Testis (tissue), 2 donors: ENCODE measurements at regions not wholly inside any gene's neighbourhood (a gene's known extent, or its start where the extent isn't known, plus 50 kb on each side); places are given as distances from the start of the nearest gene placed in this dataset.
"Not testable (repeated sequence)": the region's sequence is repeated elsewhere in the genome, so short reads cannot be mapped to it uniquely, and the experiment has no call there.

Experiments
- DNase-seq: peaks from one replicate; pipeline ENCODE4 v3.0.0-alpha.2; 2019
- H3K27ac ChIP-seq, 2 donors: fragments of 200-600 bp; sonication (generic); one replicate each; pipeline ENCODE4 v1.5.1; 2019
- H3K27me3 ChIP-seq: fragments of 200-600 bp; sonication (generic); one replicate; pipeline ENCODE4 v1.5.1; 2019
- H3K36me3 ChIP-seq: fragments of 200-600 bp; sonication (generic); one replicate; pipeline ENCODE4 v1.5.1; 2017; ENCODE audit warnings: low read depth; ENCODE audit errors: missing control alignments
- H3K4me1 ChIP-seq: fragments of 200-600 bp; sonication (generic); one replicate; pipeline ENCODE4 v1.5.1; 2019
- H3K4me3 ChIP-seq, 2 donors: fragments of 200-600 bp; sonication (generic); one replicate each; pipeline ENCODE4 v1.5.1; 2017 to 2019
- H3K9me3 ChIP-seq: fragments of 200-600 bp; sonication (generic); one replicate; pipeline ENCODE4 v1.5.1; 2017
- POLR2A ChIP-seq: fragments of 450-650 bp; IDR thresholded peaks from one replicate; pipeline ENCODE4 v1.6.1; 2017; ENCODE audit warnings: antibody characterized with exemption, mild to moderate bottlenecking, moderate library complexity
- WGBS, 2 donors: methylation state at CpG; one replicate each; pipeline ENCODE4 v1.1.5; 2018; 5-methylcytosine and 5-hydroxymethylcytosine counted together
- intact Hi-C: fragments of 100-400 bp; cut with DNase I; formaldehyde crosslinking; loops from one replicate; pipeline ENCODE4 v1.15.1; 2023; ENCODE audit warnings: low total_unique reads
- TF ChIP-seq, protein P1 (sequence below), 3 experiments: fragments of 450-650 bp in 2 of 3; fragments of 200-600 bp in 1 of 3; sonication (generic) in 1 of 3; IDR thresholded peaks; one replicate each; pipeline ENCODE4 v1.5.1; 2016 to 2019; ENCODE audit warnings: antibody characterized with exemption in 3 of 3, mild to moderate bottlenecking in 2 of 3, moderate library complexity in 1 of 3

DNA sequence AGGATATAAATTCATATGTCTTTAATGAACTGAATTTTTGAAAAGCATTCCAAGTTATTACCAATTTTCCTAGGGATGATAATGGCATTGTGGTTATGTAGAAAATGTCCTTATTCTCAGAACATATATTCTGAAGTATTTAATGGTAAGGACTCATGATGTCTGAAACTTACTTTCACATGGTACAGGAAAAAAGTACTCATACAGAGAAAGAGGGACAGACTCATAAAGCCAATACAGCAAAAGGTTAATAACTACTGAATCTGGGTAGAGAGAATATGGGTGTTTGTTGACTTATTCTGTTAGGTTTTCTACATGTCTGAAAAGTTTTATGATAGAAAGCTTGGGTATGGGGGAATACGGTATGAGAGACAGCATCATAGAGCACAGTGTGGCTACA, 84.3 kb upstream of the SERTAD2 start:
- Histone ChIP-seq H3K9me3 (no peaks in the 10 kb centered on the region), H3K4me1 (no peaks in the 10 kb centered on the region), H3K27me3 (no peaks in the 10 kb centered on the region), H3K27ac (no peak overlapping the region), H3K36me3 (no peaks in the 10 kb centered on the region), H3K4me3 (no peak overlapping the region)
- 93 to 95% methylated on average over 1 of the region's 1 CpG for WGBS, 2 donors
- TF ChIP-seq, protein P1, sequence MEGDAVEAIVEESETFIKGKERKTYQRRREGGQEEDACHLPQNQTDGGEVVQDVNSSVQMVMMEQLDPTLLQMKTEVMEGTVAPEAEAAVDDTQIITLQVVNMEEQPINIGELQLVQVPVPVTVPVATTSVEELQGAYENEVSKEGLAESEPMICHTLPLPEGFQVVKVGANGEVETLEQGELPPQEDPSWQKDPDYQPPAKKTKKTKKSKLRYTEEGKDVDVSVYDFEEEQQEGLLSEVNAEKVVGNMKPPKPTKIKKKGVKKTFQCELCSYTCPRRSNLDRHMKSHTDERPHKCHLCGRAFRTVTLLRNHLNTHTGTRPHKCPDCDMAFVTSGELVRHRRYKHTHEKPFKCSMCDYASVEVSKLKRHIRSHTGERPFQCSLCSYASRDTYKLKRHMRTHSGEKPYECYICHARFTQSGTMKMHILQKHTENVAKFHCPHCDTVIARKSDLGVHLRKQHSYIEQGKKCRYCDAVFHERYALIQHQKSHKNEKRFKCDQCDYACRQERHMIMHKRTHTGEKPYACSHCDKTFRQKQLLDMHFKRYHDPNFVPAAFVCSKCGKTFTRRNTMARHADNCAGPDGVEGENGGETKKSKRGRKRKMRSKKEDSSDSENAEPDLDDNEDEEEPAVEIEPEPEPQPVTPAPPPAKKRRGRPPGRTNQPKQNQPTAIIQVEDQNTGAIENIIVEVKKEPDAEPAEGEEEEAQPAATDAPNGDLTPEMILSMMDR (IDR thresholded peaks at IDR 0.05): no peak
- no peak for TF ChIP-seq POLR2A
- DNase-seq: no peak
- intact Hi-C loops: no loop called here

GRCh38 chr2:64742678-64743077, 89.0 kb upstream of the SERTAD2 start:
- no peak overlapping the region for H3K27ac ChIP-seq
- DNase-seq: no peak
- WGBS, 2 donors: 86 to 88% methylated on average over 1 of the region's 1 CpG
- no peaks in the 10 kb centered on the region for H3K27me3 ChIP-seq
- no peak overlapping the region for H3K4me3 ChIP-seq
- no peaks in the 10 kb centered on the region for H3K36me3 ChIP-seq
- H3K9me3 ChIP-seq: no peaks in the 10 kb centered on the region
- TF ChIP-seq, protein P1 (IDR thresholded peaks at IDR 0.05): no peak
- no peak for TF ChIP-seq POLR2A
- intact Hi-C loops: no loop called here
- peaks cover under 1% of the 10 kb centered on the region for H3K4me1 ChIP-seq

DNA sequence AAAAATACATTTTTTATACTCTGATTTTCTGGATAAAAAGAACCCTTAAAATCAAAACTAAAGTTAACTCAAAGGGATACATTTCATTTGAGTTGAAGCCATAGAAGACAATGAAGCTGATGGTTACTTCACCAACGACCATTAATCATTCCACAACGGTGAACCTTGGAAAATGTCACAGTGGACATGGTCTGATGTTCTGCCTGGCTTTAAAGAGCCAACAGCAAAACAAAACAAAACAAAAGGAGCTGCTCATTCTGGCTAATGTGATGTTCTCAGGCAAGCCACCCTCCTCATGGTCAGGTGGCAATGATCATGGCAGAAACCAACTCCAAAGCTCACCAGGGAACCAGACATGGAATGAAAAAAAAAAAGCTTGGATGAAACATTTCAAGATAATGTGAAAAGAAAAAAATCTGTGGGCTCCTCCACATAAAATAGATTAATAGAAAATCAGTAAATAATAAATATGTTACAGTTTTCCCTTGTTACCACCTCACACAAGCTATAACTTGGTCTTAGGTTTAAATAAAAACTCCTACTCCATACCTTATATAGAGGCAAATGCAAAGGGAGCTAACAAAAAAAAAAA, 90.1 kb upstream of the SERTAD2 start:
- H3K9me3 ChIP-seq: no peaks in the 10 kb centered on the region
- WGBS, 2 donors: 58 to 68% methylated on average over 2 of the region's 2 CpGs
- H3K4me3 ChIP-seq: no peak overlapping the region
- H3K27me3 ChIP-seq: no peaks in the 10 kb centered on the region
- TF ChIP-seq, protein P1 (IDR thresholded peaks at IDR 0.05): no peak
- no peak for TF ChIP-seq POLR2A
- H3K4me1 ChIP-seq: peaks cover 12% of the 10 kb centered on the region
- H3K27ac ChIP-seq: no peak overlapping the region
- intact Hi-C loops: no loop called here
- DNase-seq: no peak
- H3K36me3 ChIP-seq: no peaks in the 10 kb centered on the region

GRCh38 chr2:64745562-64745961, 91.8 kb upstream of the SERTAD2 start:
- peaks cover 13% of the 10 kb centered on the region for H3K4me1 ChIP-seq
- peak overlapping the region in 1 of 2 donors; percentile 46 for H3K27ac ChIP-seq
- no peak for DNase-seq
- TF ChIP-seq, protein P1 (IDR thresholded peaks at IDR 0.05): no peak
- TF ChIP-seq POLR2A: no peak
- intact Hi-C loops: no loop called here
- no peaks in the 10 kb centered on the region for H3K27me3 ChIP-seq
- 70 to 74% methylated on average over 2 of the region's 2 CpGs for WGBS, 2 donors
- no peak overlapping the region for H3K4me3 ChIP-seq
- no peaks in the 10 kb centered on the region for H3K36me3 ChIP-seq
- no peaks in the 10 kb centered on the region for H3K9me3 ChIP-seq

DNA sequence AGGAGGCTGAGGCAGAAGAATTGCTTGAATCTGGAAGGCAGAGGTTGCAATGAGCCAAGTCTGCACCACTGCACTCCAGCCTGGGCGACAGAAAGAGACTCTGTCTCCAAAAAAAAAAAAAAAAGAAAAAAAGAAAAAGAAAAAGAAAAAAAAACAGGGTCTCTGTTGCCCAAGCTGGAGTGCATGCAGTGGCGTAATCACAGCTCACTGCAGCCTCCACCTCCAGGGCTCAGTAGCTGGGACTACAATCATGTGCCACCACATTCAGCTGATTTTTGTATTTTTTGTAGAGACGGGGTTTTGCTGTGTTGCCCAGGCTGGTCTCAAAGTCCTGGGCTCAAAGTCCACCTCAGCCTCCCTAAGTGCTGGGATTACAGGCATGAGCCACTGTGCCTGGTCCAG, 94.0 kb upstream of the SERTAD2 start:
- H3K36me3 ChIP-seq, intact Hi-C loops, H3K27me3 ChIP-seq, DNase-seq, H3K4me3 ChIP-seq, H3K9me3 ChIP-seq: not testable (repeated sequence)
- 66% methylated on average over 3 of the region's 3 CpGs for WGBS, 2 donors
- peaks cover 22% of the 10 kb centered on the region for H3K4me1 ChIP-seq
- peak overlapping the region; percentile 28 to 37 for H3K27ac ChIP-seq
